K562 (cell line): ENCODE measurements at regions not wholly inside any gene's neighbourhood (a gene's known extent, or its start where the extent isn't known, plus 50 kb on each side); places are given as distances from the start of the nearest gene placed in this dataset.
A peak's percentile ranks its signal among the peaks of the same experiment; 100 is the strongest.
"Not testable (repeated sequence)": the region's sequence is repeated elsewhere in the genome, so short reads cannot be mapped to it uniquely, and the experiment has no call there.

Experiments
- ATAC-seq: fragments of 200-7000 bp; cut with Tn5 transposase; 3 replicates; pipeline ENCODE4 v1.9.1; 2020; ENCODE audit warnings: moderate library complexity
- BruUV-seq: library from RNA; stranded (reverse); fragments of 400-500 nt; replicated peaks from 2 replicates; lab custom pipeline; 2021; lab: Mats Ljungman, UMichigan
- CTCF ChIA-PET: fragments of 300-600 bp; formaldehyde crosslinking; extraction: SDS; loops from one replicate; lab custom pipeline; 2021; ENCODE audit warnings: low intra/inter-chr PET ratio; lab: Yijun Ruan, JAX
- POLR2A ChIA-PET: fragments of 300-600, 350-650 bp; sonication (Branson Sonifier 250); formaldehyde crosslinking; extraction: SDS; loops from one replicate; lab custom pipeline; 2021; ENCODE audit warnings: antibody characterized with exemption, inconsistent platforms; lab: Yijun Ruan, JAX
- DNase-seq, 4 experiments: peaks; one replicate each; pipeline versions ENCODE4 v3.0.0 to v3.0.0-alpha.2; 2011 to 2018; ENCODE audit warnings: low spot score in 3 of 4, mixed read lengths in 3 of 4; ENCODE audit errors: extremely low read depth in 1 of 4
- FAIRE-seq: peaks from 2 replicates; lab custom pipeline; 2011; peaks lifted over from hg19 to GRCh38; lab: Jason Lieb, UNC
- H2AFZ ChIP-seq: 2 replicates; pipeline ENCODE4 v1.6.0; 2011; ENCODE audit warnings: low read depth, low read length, control low read depth, inconsistent platforms
- H3K27ac ChIP-seq: fragments of 200-600 bp; 3 replicates; pipeline ENCODE4 v1.8.0; 2011; ENCODE audit warnings: low read depth, mild to moderate bottlenecking, control low read depth, inconsistent platforms, low read length, moderate library complexity, mixed read lengths; ENCODE audit errors: extremely low read depth
- H3K27me3 ChIP-seq, 2 experiments: fragments of 300-600 bp in 1 of 2; 2 replicates in 1 of 2; 3 replicates in 1 of 2; pipeline versions ENCODE4 v1.6.0 to v1.8.0; 2011; ENCODE audit warnings: inconsistent platforms in 2 of 2, low read length in 2 of 2, mild to moderate bottlenecking in 1 of 2, mixed read lengths in 1 of 2, moderate library complexity in 1 of 2; ENCODE audit not compliant: control insufficient read depth in 2 of 2, insufficient read depth in 2 of 2
- H3K36me3 ChIP-seq: fragments of 300-600 bp; 3 replicates; pipeline ENCODE4 v1.8.0; 2011; ENCODE audit warnings: mild to moderate bottlenecking, low read length, inconsistent platforms; ENCODE audit not compliant: control insufficient read depth, insufficient read depth
- H3K4me1 ChIP-seq, 2 experiments: fragments of 200-600 bp in 1 of 2; replicated peaks in 1 of 2; 2 replicates in 1 of 2; 3 replicates in 1 of 2; pipeline versions ENCODE4 v1.5.1 to v1.8.0; 2011; ENCODE audit warnings: inconsistent platforms in 2 of 2, low read length in 2 of 2, mild to moderate bottlenecking in 1 of 2, mixed read lengths in 1 of 2, moderate library complexity in 1 of 2; ENCODE audit not compliant: control insufficient read depth in 2 of 2, insufficient read depth in 2 of 2
- H3K4me2 ChIP-seq: 2 replicates; pipeline ENCODE4 v1.6.1; 2011; ENCODE audit warnings: low read length, control low read depth, inconsistent platforms, mixed read lengths; ENCODE audit not compliant: insufficient read depth
- H3K4me3 ChIP-seq: fragments of 200-600 bp; sonication (generic), shearing (Covaris generic); 2 replicates; pipeline ENCODE4 v1.5.1; 2016; ENCODE audit warnings: control low read depth, inconsistent platforms
- H3K79me2 ChIP-seq: fragments of 200-600 bp; 3 replicates; pipeline ENCODE4 v1.8.0; 2011; ENCODE audit warnings: low read length, inconsistent platforms; ENCODE audit not compliant: control insufficient read depth, insufficient read depth
- H3K9ac ChIP-seq, 2 experiments: 2 replicates each; pipeline versions ENCODE4 v1.6.0 to v1.6.1; 2011; ENCODE audit warnings: low read depth in 2 of 2, low read length in 2 of 2, control low read depth in 1 of 2, inconsistent platforms in 1 of 2, mild to moderate bottlenecking in 1 of 2, mixed read lengths in 1 of 2; ENCODE audit not compliant: insufficient read depth in 1 of 2
- H3K9me1 ChIP-seq: one replicate; pipeline ENCODE4 v1.6.0; 2011; ENCODE audit warnings: inconsistent platforms, mild to moderate bottlenecking, low read length, moderate library complexity; ENCODE audit not compliant: control insufficient read depth, insufficient read depth
- H3K9me3 ChIP-seq: replicated peaks from 2 replicates; pipeline ENCODE4 v1.5.1; 2011; ENCODE audit warnings: low read depth, low read length, inconsistent platforms; ENCODE audit not compliant: control insufficient read depth, insufficient read depth
- H4K20me1 ChIP-seq: replicated peaks from 2 replicates; pipeline ENCODE4 v1.6.1; 2011; ENCODE audit warnings: low read length, inconsistent platforms, mixed read lengths; ENCODE audit not compliant: control insufficient read depth, insufficient read depth
- C11orf30 ChIP-seq: fragments of 450-650 bp; IDR thresholded peaks from 2 replicates; pipeline ENCODE4 v1.6.1; 2016; ENCODE audit warnings: low read depth, mild to moderate bottlenecking
- CREB3L1 ChIP-seq: fragments of 450-650 bp; IDR thresholded peaks from 2 replicates; pipeline ENCODE4 v1.6.1; 2014; ENCODE audit warnings: low read depth, mild to moderate bottlenecking, moderate library complexity, borderline replicate concordance
- HMG20A ChIP-seq: fragments of 450-650 bp; formaldehyde crosslinking; conservative IDR thresholded peaks from 2 replicates; pipeline ENCODE4 v1.4.0; 2020; ENCODE audit warnings: mild to moderate bottlenecking, mixed read lengths
- KDM4B ChIP-seq, 2 experiments: fragments of 450-650 bp in 1 of 2; sonication (generic) in 1 of 2; IDR thresholded peaks; 2 replicates each; pipeline ENCODE4 v1.6.1; 2016 to 2017; ENCODE audit warnings: borderline replicate concordance in 2 of 2, antibody characterized with exemption in 1 of 2, low read depth in 1 of 2, mild to moderate bottlenecking in 1 of 2
- MAFF ChIP-seq: IDR thresholded peaks from 2 replicates; pipeline ENCODE4 v1.6.1; 2012; ENCODE audit warnings: low read length, improper control_type of control experiment
- MAFG ChIP-seq: fragments of 450-650 bp; conservative IDR thresholded peaks from 2 replicates; pipeline ENCODE4 v1.6.1; 2016; ENCODE audit warnings: missing genetic modification characterization, missing compliant biosample characterization
- MED1 ChIP-seq: sonication (generic); formaldehyde crosslinking; IDR thresholded peaks from 2 replicates; pipeline ENCODE4 v1.8.1; 2023; ENCODE audit warnings: missing genetic modification reagents, borderline replicate concordance
- SIN3A ChIP-seq, 2 experiments: fragments of 150-350 bp in 1 of 2; IDR thresholded peaks; 2 replicates each; pipeline ENCODE4 v1.6.1; 2011 to 2016; ENCODE audit warnings: borderline replicate concordance in 2 of 2, low read depth in 2 of 2, low read length in 2 of 2, mild to moderate bottlenecking in 2 of 2, moderate library complexity in 2 of 2; ENCODE audit not compliant: control insufficient read depth in 1 of 2
- ZBED1 ChIP-seq: IDR thresholded peaks from 2 replicates; pipeline ENCODE4 v1.6.1; 2014
- ZNF316 ChIP-seq: fragments of 450-650 bp; IDR thresholded peaks from 2 replicates; pipeline ENCODE4 v1.6.1; 2016
- WGBS: fragments of 100-300 bp; shearing (Covaris generic); methylation state at CpG from one replicate; pipeline ENCODE4 v1.1.6; 2016; ENCODE audit warnings: low coverage, mixed read lengths; ENCODE audit not compliant: insufficient coverage; ENCODE audit errors: missing lambda C conversion rate; 5-methylcytosine and 5-hydroxymethylcytosine counted together
- in situ Hi-C: fragments of 300-500 bp; cut with MboI; formaldehyde crosslinking; loops from 4 replicates; pipeline ENCODE4 v1.15.0; 2018; ENCODE audit warnings: inconsistent platforms, mixed read lengths
- intact Hi-C: fragments of 100-400 bp; cut with micrococcal nuclease; formaldehyde crosslinking; loops from 2 replicates; pipeline ENCODE4 v1.14.2; 2022

- H3K4me2 ChIP-seq, H3K4me1 ChIP-seq, H3K79me2 ChIP-seq, intact Hi-C loops, H2AFZ ChIP-seq, H3K9me1 ChIP-seq, H3K4me3 ChIP-seq, ATAC-seq, H3K27me3 ChIP-seq, H3K27ac ChIP-seq, H3K9me3 ChIP-seq, CTCF ChIA-PET, DNase-seq, H3K9ac ChIP-seq, H3K36me3 ChIP-seq, POLR2A ChIA-PET, H4K20me1 ChIP-seq, BruUV-seq, in situ Hi-C loops, FAIRE-seq: not testable (repeated sequence)
- TF ChIP-seq C11orf30 (peak; percentile 49; the same call in 1 of the 2 replicates), MAFG (tag) (peak; percentile 53), ZNF316 (peak; percentile 73; the same call in 1 of the 2 replicates), MAFF (peak; percentile 24; the same call in 1 of the 2 replicates)
Observed at GRCh38 chr5:50558640-50559039, 107.8 kb upstream of the PARP8 start.

GRCh38 chr5:50559955-50560354 lies 106.5 kb upstream of the PARP8 start:
- in situ Hi-C loops (no loop called here), intact Hi-C loops (no loop called here)
- CTCF ChIA-PET: no interaction called here
- no peak overlapping the region for H3K4me2 ChIP-seq
- H3K4me3 ChIP-seq: no peak overlapping the region
- POLR2A ChIA-PET: no interaction called here
- H3K79me2 ChIP-seq: no peaks in the 10 kb centered on the region
- H3K9ac ChIP-seq: no peak overlapping the region
- 6% methylated on average over 1 of the region's 1 CpG for WGBS
- no peak for TF ChIP-seq KDM4B (IDR thresholded peaks at IDR 0.05; ENCODE audit: borderline replicate concordance in 2 of 2, low read depth in 1 of 2)
- TF ChIP-seq SIN3A (IDR thresholded peaks at IDR 0.05; ENCODE audit: borderline replicate concordance in 2 of 2, control insufficient read depth in 1 of 2, low read depth in 2 of 2, low read length in 2 of 2): no peak
- no peak for TF ChIP-seq HMG20A
- TF ChIP-seq CREB3L1: no peak
- TF ChIP-seq MED1: no peak
- TF ChIP-seq ZBED1: no peak
- TF ChIP-seq, all 486 proteins: peak for 0
- no peak for DNase-seq
- Histone ChIP-seq H4K20me1 (no peaks in the 10 kb centered on the region), H2AFZ (no peak overlapping the region), H3K4me1 (no peaks in the 10 kb centered on the region), H3K27ac (no peak overlapping the region), H3K9me3 (no peaks in the 10 kb centered on the region; the same call in 1 of the 2 replicates), H3K27me3 (no peaks in the 10 kb centered on the region), H3K9me1 (no peaks in the 10 kb centered on the region), H3K36me3 (no peaks in the 10 kb centered on the region)
- FAIRE-seq: no peak
- BruUV-seq: no TSS peak
- ATAC-seq: no peak
